ENCODE measurements at regions not wholly inside any gene's neighbourhood (a gene's known extent, or its start where the extent isn't known, plus 50 kb on each side); places are given as distances from the start of the nearest gene placed in this dataset.

GRCh38 chr3:20442846-20443245 is 256.8 kb upstream of the SGO1 start:
- no peak for TF ChIP-seq CTCF (conservative IDR thresholded peaks at IDR 0.05; ENCODE audit: low read depth in 2 of 2)
- TF ChIP-seq EZH2phosphoT487 (IDR thresholded peaks at IDR 0.05; ENCODE audit: unreplicated experiment) = no peak
- TF ChIP-seq POLR2AphosphoS5 (IDR thresholded peaks at IDR 0.05; ENCODE audit: low read depth) = no peak
- TF ChIP-seq ZNF331 (CRISPR knock-in tag; IDR thresholded peaks at IDR 0.05; ENCODE audit: low read depth) = no peak
- TF ChIP-seq EZH2 (IDR thresholded peaks at IDR 0.05; ENCODE audit: low read depth, unreplicated experiment) = no peak
